Activated CD4-positive, alpha-beta T cell treated with anti-CD3 and anti-CD28 coated beads, Interleukin-10, Interleukin-2, amounts not matched to agents 100 ng/mL and 50 ng/mL, durations not matched to agents 16 hours and 8 hours (primary cell): ENCODE measurements at regions not wholly inside any gene's neighbourhood (a gene's known extent, or its start where the extent isn't known, plus 50 kb on each side); places are given as distances from the start of the nearest gene placed in this dataset.
"Not testable (repeated sequence)": the region's sequence is repeated elsewhere in the genome, so short reads cannot be mapped to it uniquely, and the experiment has no call there.

ENCODE experiments used
- DNase-seq: peaks from one replicate; pipeline ENCODE4 v3.0.0-alpha.2; 2020

DNA sequence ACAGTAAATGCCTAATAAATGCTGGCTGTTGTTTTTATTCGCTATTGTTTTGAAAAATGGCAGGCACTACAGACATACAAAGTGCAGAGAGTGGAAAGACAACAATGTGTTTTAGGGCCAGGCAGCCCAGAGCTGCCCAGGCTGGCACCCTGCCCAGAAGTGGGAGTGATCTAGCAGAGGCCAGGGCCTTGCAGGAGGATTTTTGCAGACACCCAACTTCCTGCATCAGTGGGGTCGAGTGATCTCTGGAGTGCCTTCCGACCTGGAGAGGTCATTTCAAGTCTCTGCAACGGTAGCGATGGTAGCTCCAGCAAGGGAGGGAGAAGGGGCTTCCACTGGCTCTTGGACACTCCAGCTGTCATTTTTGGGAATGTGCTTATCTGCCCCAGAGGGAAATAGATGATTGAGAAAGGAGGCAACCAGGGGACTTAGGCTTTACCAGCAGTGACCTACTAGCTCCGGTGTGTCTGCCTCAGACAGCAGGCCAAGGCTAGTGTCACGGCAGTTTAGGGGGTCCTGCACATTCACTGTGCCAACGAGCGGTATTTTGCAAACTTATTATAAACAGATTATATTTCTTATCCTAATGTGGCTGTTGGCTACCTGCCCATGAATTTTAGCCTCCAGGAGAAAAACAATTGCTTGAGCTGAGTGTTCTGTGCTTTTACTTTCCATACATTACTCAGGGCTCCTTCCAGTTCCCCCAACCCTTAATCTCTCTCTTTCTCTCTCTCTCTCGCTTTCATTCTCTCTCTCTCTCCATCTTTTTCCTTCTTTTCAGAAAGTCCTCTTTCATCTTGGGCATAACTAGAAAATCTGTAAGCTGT is 153.9 kb upstream of the PLGLB2 start:
- DNase-seq, result not testable (repeated sequence)

DNA sequence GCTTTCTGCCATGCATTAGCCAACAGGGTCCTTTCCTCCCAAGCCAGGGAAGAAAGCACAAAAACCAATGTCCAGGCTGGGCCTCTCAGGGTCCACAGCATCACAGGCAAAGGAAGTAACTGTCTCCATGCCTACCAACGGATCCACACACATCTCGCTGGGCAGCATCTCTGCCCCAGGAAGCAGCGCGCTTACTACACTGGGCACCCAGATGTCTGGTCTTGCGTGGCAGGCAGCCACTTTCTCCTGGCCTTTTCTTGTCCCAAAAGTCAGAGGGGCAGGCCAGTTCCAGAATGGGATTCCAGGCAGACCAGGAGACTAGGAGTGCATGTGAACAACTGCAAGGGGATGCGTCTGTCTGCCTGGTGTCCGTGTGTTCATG is 153.3 kb upstream of the PLGLB2 start:
- DNase-seq, result not testable (repeated sequence)

DNA sequence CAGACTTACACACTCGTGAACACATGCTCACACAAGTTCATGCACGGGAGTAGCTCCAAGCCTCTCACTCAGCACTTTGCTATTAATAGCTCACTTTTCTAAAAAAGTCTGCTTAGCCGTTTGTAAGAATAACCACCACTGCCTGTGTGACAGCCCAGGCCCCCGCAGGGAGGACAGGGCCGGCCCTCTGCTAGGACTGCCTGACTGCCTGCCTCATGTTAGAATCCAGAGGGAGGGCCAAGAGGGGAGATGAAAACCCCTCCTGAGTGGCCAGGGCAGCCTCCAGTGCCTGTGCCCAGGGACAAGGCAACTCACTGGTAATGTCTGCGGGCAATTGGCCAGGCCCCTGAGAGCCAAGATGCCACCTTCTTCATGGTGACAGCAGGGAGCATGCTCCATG is 152.9 kb upstream of the PLGLB2 start:
- DNase-seq, result not testable (repeated sequence)

DNA sequence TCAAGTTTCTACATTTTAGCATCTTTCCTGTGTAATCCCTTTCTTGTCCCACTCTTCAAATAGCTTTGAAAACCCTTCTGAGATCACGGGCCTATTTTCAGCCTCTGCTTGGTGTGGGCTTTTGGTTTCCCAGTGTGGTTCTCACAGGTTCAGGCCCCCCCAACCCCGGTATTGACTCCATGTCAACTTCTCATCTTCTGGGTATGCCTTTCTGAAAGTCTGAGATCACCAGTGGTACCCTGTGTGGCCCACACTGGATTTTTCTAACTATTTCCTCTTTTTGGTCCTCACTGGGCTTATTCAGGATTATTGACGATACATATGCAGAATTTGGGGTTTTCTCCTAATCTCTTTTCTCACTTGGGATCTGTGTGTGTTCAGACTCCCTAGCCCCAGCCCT is 146.9 kb upstream of the PLGLB2 start:
- DNase-seq, result not testable (repeated sequence)

GRCh38 chr2:87602118-87602517 is 145.8 kb upstream of the PLGLB2 start:
- DNase-seq, result not testable (repeated sequence)

- DNase-seq, result not testable (repeated sequence)
These were observed 145.2 kb upstream of the PLGLB2 start for GRCh38 chr2:87602728-87603127.

- DNase-seq, result not testable (repeated sequence)
These were observed 144.2 kb upstream of the PLGLB2 start for GRCh38 chr2:87603418-87604278.

- not testable (repeated sequence) for DNase-seq
These were observed 143.5 kb upstream of the PLGLB2 start for GRCh38 chr2:87604279-87604818.

DNA sequence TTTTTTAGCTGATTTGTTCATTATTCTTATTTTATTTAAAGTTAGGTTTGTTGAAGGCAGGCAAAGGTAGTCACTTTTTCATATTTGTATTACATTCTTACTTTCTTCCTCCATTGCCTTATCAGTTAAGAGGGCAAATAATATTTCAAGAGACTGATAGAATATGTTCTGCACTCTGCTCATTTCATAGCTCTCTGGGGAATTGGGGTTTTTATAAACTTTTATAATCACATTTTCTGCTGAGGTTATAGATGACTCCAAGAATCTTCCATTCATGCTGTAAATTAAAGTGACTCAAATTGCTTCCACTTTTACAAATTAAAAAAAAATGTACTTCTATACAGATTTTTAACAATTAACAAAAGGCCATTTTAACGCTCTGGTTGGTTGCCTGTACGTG is 142.9 kb upstream of the PLGLB2 start:
- DNase-seq, result not testable (repeated sequence)

GRCh38 chr2:87608377-87609166 is 139.3 kb upstream of the PLGLB2 start:
- DNase-seq, result not testable (repeated sequence)

DNA sequence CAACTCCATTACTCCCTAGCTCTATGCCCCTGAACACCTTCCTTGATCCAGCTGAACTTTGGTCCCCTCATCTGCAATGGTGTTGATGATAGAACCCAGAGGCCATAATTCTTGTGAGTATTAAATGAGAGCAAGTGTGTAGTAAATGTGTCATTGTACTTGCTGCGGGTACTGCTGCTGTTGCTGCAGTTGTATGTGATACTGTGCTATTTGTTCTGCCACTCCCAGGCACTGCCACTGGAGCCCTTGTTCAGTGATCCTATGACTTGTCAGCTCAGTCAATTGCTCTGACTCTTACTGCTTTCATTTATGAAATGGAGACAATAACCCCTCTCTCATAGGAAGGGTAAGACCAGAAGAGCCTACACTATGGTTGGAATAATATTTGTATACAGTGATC is 136.9 kb upstream of the PLGLB2 start:
- DNase-seq, result not testable (repeated sequence)

GRCh38 chr2:87611416-87611815 is 136.5 kb upstream of the PLGLB2 start:
- not testable (repeated sequence) for DNase-seq

DNA sequence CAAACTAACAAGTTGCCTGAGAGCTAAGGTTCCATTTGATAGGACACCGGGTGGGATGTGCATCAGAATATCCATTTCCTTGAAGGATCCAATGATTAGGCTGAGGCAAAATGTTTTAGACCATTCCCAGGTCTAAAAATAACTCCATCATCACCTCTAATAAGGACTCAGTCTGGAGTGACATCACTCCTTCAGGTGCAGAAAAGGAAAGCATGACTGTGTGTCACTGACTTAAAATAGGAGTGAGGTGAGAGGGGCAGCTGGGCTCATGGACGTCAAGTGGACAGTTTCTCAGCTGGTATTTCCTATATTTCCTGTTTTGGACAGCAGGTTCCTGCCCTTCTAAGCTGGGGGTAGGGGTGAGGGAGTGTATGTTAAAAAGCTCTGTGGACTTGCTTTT is 135.9 kb upstream of the PLGLB2 start:
- not testable (repeated sequence) for DNase-seq

DNA sequence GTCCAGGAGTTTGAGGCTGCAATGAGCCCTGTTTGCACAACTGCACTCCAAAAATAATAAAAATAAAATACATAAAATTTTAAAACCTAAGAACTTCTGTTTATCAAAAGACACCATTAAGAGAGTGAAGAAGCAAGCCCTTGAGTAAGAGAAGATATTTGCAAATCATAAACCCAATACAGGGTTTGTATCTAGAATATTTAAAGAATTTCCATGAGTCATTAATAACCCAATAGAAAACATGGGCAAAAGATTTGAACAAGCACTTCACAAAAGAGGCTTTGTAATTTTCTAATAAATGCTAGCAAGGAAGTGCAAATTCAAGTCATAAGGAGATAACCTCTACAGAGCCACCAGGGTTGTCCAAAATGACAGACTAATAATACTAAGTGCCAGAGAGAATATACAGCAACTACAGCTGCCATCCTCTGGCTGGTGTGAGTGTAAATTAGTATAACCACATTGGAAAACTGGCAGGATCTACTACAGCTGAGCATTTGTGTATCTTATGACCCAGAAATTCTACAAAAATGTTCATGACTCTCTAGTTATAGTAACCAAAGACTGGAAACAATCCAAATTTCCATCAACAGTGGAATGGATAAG is 133.0 kb upstream of the PLGLB2 start:
- not testable (repeated sequence) for DNase-seq

DNA sequence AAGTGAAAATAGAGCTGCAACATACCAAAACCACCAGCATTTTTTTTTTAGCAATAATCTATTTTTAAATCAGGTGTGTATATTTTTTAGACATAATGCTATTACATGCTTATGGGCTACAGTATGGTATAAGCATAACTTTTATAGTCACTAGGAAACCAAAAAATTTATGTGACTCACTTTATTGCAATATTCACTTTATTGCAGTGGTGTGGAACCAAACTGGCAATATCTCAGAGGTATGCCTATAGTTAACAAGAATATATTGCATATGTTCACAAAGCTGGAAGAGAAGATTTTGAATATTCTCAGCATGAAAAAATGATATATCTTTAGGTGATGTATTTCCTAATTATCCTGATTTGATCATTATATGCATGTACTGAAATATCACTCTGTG is 128.8 kb upstream of the PLGLB2 start:
- DNase-seq, result not testable (repeated sequence)

- not testable (repeated sequence) for DNase-seq
These were observed 126.7 kb upstream of the PLGLB2 start for GRCh38 chr2:87621139-87621538.

- not testable (repeated sequence) for DNase-seq
These were observed 125.2 kb upstream of the PLGLB2 start for GRCh38 chr2:87622720-87623119.

DNA sequence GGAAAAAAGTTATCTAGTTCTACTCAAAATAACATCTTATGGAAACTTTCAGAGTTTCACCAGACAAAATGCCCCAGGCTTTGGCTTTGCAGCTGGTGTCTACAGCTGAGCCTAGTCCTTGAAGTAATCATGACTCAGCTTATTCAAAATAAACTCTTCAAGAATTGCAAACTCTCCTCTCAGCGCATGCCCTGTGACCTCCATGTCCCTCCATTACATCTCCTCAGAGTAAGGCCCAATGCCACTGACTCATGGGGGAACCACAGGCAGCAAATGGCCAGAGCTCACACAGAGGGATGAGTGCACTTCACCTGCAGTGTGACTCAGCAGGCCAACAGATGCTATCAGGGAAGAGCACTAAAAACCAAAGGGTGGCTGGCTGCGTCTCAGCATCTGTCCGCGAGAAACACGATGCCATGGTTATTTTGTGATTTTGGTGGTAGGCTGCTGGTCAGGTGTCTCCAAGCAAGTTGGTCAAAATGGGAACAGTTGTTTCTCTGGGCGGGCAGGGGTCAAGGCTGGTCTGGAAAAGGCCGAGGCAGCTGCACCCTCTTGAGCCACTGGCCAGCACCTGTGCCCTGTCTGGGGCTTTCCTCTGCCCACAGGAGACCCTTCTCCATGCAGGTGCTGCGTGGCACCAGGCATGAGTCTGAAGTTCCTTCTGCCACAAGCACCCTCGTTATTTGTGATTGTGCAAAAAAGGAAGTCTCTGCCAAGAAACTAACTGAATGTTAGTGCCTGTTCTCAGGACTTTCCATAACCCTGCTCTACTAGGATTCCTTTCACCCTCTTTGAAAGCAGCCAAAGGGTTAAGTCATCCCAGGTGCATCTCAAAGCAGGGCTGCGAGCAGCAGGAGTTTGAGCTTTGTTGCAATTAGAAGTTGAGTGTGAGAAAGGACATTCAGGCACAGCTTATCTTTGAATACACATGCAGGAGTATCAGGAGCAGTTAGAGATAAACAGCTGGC is 118.1 kb upstream of the PLGLB2 start:
- DNase-seq, result peak; percentile 57

- peak; percentile 76 for DNase-seq
These were observed 117.0 kb upstream of the PLGLB2 start for GRCh38 chr2:87630892-87631291.

DNA sequence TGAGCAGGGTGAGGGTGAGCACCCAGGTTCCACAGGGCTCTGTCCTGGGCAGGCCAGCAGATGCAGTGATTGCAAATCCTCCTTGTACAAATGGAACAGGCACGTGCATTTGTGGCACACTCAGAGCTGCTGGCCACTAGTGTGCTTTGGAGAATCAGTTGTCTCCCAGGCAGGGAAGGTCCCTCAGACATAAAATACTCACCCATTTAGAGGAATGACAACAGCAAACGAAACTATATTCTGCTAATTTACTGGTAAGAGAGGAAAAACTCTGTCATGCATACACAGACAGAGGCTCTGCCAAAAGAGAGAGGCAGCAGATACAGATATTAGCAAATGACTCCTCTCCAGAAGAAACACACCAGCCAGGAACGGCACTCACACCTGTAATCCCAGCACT is 116.5 kb upstream of the PLGLB2 start:
- DNase-seq, result peak; percentile 70
